Peyer's patch (tissue), 4 donors: ENCODE measurements at regions not wholly inside any gene's neighbourhood (a gene's known extent, or its start where the extent isn't known, plus 50 kb on each side); places are given as distances from the start of the nearest gene placed in this dataset.

ENCODE experiments used
- DNase-seq, 3 donors: peaks; one replicate each; pipeline ENCODE4 v3.0.0-alpha.2; 2017 to 2019
- H3K27ac ChIP-seq, 4 donors: fragments of 200-600 bp; sonication (generic); one replicate each; pipeline ENCODE4 v1.5.1; 2016 to 2019
- H3K27me3 ChIP-seq, 2 donors: fragments of 200-600 bp; sonication (generic); one replicate each; pipeline ENCODE4 v1.5.1; 2019
- H3K36me3 ChIP-seq, 3 donors: fragments of 200-600 bp; sonication (generic); one replicate each; pipeline ENCODE4 v1.5.1; 2016 to 2019
- H3K4me1 ChIP-seq, 4 donors: fragments of 200-600 bp; sonication (generic); one replicate each; pipeline ENCODE4 v1.5.1; 2016 to 2019
- H3K4me3 ChIP-seq, 4 donors: fragments of 200-600 bp; sonication (generic); 1 replicate in 3 of 4; 2 replicates in 1 of 4; pipeline ENCODE4 v1.5.1; 2016 to 2019; ENCODE audit warnings: mild to moderate bottlenecking in 1 of 4
- H3K9me3 ChIP-seq, 4 donors: fragments of 200-600 bp; sonication (generic); one replicate each; pipeline ENCODE4 v1.5.1; 2016 to 2019; ENCODE audit warnings: mild to moderate bottlenecking in 1 of 4
- POLR2A ChIP-seq, 2 donors: fragments of 450-650 bp; IDR thresholded peaks; one replicate each; pipeline ENCODE4 v1.5.1; 2017; ENCODE audit warnings: antibody characterized with exemption in 2 of 2, mild to moderate bottlenecking in 2 of 2, moderate library complexity in 2 of 2
- TF ChIP-seq, protein P1 (sequence below), 6 experiments: fragments of 450-650 bp in 4 of 6; fragments of 200-600 bp in 2 of 6; sonication (generic) in 1 of 6; IDR thresholded peaks; one replicate each; pipeline ENCODE4 v1.5.1; 2017 to 2019; ENCODE audit warnings: antibody characterized with exemption in 6 of 6, mild to moderate bottlenecking in 3 of 6, moderate library complexity in 1 of 6

GRCh38 chr5:82521431-82522051 is 243.4 kb upstream of the RPS23 start:
- Histone ChIP-seq H3K9me3 (no peaks in the 10 kb centered on the region), H3K4me1 (no peaks in the 10 kb centered on the region), H3K4me3 (no peak overlapping the region), H3K27ac (no peak overlapping the region), H3K36me3 (no peaks in the 10 kb centered on the region), H3K27me3 (no peaks in the 10 kb centered on the region)
- no peak for DNase-seq
- TF ChIP-seq POLR2A (IDR thresholded peaks at IDR 0.05), result no peak
- TF ChIP-seq, protein P1, sequence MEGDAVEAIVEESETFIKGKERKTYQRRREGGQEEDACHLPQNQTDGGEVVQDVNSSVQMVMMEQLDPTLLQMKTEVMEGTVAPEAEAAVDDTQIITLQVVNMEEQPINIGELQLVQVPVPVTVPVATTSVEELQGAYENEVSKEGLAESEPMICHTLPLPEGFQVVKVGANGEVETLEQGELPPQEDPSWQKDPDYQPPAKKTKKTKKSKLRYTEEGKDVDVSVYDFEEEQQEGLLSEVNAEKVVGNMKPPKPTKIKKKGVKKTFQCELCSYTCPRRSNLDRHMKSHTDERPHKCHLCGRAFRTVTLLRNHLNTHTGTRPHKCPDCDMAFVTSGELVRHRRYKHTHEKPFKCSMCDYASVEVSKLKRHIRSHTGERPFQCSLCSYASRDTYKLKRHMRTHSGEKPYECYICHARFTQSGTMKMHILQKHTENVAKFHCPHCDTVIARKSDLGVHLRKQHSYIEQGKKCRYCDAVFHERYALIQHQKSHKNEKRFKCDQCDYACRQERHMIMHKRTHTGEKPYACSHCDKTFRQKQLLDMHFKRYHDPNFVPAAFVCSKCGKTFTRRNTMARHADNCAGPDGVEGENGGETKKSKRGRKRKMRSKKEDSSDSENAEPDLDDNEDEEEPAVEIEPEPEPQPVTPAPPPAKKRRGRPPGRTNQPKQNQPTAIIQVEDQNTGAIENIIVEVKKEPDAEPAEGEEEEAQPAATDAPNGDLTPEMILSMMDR (IDR thresholded peaks at IDR 0.05), result no peak

DNA sequence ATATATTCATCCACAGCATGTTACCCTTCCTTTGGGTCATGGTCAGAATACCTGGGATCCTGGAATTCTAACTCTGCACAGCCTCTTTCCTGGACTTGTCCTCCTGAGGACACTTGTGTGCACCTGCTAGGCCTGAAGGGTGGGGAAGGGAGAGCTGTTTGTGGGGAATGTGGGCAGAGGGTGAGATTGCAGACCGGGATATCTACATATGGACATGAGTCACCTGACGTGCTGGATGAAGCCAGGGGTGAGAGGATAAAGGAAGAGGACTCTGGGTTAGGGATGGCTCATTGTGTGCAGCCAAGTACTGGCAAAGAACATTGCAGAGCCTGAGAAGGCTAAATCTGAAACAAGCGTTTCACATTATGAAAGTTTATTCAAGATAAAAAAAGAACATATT is 241.4 kb upstream of the RPS23 start:
- Histone ChIP-seq H3K4me3 (no peak overlapping the region), H3K27ac (no peak overlapping the region), H3K36me3 (no peaks in the 10 kb centered on the region), H3K4me1 (no peaks in the 10 kb centered on the region), H3K27me3 (no peaks in the 10 kb centered on the region), H3K9me3 (no peaks in the 10 kb centered on the region)
- no peak for DNase-seq
- TF ChIP-seq POLR2A (IDR thresholded peaks at IDR 0.05), result no peak
- TF ChIP-seq, protein P1 (IDR thresholded peaks at IDR 0.05), result no peak

DNA sequence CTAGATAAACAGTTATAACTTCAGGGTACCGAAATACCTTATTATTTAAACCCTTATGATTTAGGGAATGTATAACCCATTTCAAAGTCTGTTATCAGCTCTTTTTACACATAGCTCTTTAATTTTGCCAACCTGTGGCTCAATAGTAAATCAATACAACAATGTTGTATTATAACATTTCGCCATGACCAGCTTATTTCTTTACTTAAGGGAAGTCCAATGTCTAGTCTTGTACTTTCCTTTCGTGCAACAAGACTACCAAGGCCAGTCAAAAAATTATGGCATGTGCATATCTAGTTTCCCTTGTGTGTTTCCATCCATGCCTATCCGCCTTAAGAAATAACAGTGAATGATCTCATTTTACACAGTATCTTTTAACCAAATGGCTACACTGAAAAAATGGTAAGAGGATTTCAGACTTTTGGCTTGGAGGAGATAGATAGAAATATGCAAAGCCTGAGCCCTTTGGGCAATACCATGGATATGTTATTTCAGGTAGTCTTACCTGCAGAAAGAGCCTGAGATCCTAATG is 239.5 kb upstream of the RPS23 start:
- no peaks in the 10 kb centered on the region for H3K9me3 ChIP-seq
- H3K36me3 ChIP-seq, result no peaks in the 10 kb centered on the region
- no peaks in the 10 kb centered on the region for H3K4me1 ChIP-seq
- no peaks in the 10 kb centered on the region for H3K27me3 ChIP-seq
- no peak overlapping the region for H3K4me3 ChIP-seq
- no peak for DNase-seq
- no peak overlapping the region for H3K27ac ChIP-seq
- no peak for TF ChIP-seq POLR2A (IDR thresholded peaks at IDR 0.05)
- TF ChIP-seq, protein P1 (IDR thresholded peaks at IDR 0.05), result no peak

DNA sequence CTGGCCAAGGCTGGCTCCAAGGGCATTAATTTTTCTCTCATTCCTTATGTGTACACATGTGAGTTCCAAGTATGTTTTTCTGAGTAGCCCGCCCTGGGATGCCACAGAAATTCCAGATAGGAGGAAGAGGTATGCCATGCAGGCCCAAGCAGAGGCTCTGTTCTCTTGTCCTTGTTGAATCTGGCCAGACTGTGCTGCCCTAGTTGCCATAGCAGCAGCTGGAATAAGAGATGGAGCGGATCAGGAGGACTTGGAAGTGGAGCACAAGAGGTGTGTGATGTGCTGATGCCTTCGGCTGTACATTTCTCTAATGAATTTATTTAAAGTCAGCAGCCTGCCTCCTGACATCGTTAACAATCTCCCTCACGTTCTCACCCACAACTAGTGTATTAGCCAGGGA is 235.6 kb upstream of the RPS23 start:
- Histone ChIP-seq H3K4me1 (no peaks in the 10 kb centered on the region), H3K4me3 (no peak overlapping the region), H3K9me3 (no peaks in the 10 kb centered on the region), H3K27me3 (no peaks in the 10 kb centered on the region), H3K27ac (no peak overlapping the region), H3K36me3 (no peaks in the 10 kb centered on the region)
- no peak for DNase-seq
- TF ChIP-seq, protein P1 (IDR thresholded peaks at IDR 0.05), result no peak
- TF ChIP-seq POLR2A (IDR thresholded peaks at IDR 0.05), result no peak

GRCh38 chr5:82512025-82512424 is 233.9 kb upstream of the RPS23 start:
- Histone ChIP-seq H3K36me3 (no peaks in the 10 kb centered on the region), H3K4me3 (no peak overlapping the region), H3K9me3 (no peaks in the 10 kb centered on the region), H3K4me1 (no peaks in the 10 kb centered on the region), H3K27me3 (no peaks in the 10 kb centered on the region), H3K27ac (no peak overlapping the region)
- no peak for DNase-seq
- no peak for TF ChIP-seq POLR2A (IDR thresholded peaks at IDR 0.05)
- TF ChIP-seq, protein P1 (IDR thresholded peaks at IDR 0.05), result no peak
